GM21717 (cell line): ENCODE measurements at regions not wholly inside any gene's neighbourhood (a gene's known extent, or its start where the extent isn't known, plus 50 kb on each side); places are given as distances from the start of the nearest gene placed in this dataset.

Experiments
- ATAC-seq: cut with Tn5 transposase; IDR thresholded peaks from one replicate; pipeline ENCODE4 v1.9.1; 2021; ENCODE audit warnings: mild to moderate bottlenecking, moderate library complexity; ENCODE audit not compliant: unreplicated experiment

DNA sequence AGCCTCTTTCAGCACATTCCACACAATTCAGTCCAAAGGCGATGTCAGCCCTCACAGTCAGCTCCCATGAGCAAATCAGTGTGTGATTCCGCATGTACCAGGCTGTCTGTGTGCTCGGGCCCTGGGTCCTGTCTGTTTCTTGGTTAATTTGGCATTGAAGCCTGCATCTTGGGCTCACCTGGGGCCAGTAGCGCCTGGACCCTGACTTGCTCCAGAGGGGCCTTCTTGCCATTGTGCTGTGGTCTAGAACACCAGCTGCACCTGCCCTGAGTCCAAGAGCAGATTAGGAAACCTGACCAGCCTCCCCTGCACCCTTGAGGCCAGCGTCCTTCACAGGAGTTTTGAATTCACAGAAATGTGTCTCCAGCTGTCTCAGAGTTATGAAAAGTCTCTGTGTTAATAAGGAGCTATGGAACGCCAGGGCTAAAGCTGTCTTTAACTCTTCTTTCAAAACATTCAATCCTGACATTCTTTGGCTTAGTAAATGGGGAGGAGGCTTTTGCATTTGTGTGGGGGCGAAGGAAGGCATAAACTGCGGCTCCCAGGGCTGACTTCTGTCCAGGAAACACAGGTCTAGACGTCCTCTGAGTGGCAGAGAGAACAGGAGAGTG lies 102.2 kb downstream of the ARF6 start:
- ATAC-seq, result no peak

DNA sequence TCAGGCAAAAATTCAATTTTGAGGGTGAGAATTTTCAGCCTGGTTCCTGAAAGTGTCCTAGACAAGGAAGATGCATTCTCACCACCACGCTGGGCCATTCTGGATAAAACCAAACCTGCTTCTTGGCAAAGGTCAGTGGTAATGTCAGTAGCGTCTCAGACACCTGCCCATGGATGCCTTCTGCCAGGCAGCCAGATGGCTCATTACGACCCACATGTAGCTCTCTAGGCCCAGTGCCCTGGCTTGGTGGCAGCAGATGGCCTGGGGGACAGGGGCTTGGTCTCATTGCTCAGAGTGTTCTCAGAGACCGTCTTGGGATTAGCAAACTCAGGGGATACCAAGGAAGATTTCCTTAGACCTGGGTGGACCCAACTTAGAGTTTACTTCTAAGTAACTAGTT lies 105.1 kb downstream of the ARF6 start:
- ATAC-seq, result no peak

DNA sequence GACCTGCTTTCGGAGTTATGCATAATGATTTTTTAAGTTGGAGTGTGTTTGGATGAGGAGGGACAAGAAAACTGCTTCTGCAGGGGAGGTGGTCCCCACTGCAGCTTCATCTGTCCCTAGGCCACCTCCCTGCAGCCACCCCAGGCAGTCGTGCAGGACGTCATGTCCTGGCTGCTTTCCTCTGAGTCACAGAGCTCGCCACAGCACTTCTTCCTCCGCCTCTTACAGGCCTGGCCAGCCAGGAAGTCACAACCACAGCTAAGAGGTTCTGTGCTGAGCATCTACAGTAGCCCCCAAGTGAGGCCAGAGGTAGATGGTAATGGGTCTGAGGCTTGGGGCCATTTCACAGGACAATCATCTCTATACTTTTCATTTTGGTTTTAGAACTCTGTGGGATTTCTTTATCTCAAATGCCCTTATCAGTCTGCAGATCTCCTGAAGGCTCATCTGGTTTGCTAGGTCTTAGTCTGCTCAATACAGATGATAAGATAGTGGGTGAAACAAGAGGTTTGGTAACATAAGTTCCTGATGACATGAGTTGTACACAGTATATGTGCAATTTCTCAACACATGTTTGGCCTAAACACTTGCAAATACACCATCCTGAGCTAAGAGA lies 106.4 kb downstream of the ARF6 start:
- peak; percentile 46 for ATAC-seq

DNA sequence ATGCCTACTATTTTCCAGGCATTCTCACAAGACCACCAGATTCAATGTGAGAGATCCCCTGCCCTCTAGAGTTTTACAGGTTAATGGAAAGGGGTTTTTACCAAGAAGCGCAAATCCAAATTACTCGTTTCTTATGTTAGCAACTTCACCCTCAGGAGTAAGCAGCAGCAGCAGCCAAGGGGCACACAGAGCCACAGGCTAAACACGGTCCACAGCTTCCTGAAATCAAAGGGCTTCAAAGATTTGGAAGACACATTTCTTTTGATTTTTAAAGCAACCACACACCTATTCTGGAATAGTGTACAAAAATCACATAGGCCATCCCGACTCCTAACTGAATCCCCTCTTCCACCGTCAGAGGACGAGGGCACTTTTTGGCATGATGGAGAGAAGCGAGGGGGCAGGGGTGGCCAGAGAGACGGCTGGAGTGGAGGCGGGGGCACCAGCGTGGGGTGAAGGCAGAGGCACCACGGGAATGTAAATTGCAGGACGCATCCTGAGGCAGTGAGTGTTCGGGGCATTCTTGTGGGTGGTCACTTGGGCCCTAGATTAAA lies 107.0 kb downstream of the ARF6 start:
- no peak for ATAC-seq

DNA sequence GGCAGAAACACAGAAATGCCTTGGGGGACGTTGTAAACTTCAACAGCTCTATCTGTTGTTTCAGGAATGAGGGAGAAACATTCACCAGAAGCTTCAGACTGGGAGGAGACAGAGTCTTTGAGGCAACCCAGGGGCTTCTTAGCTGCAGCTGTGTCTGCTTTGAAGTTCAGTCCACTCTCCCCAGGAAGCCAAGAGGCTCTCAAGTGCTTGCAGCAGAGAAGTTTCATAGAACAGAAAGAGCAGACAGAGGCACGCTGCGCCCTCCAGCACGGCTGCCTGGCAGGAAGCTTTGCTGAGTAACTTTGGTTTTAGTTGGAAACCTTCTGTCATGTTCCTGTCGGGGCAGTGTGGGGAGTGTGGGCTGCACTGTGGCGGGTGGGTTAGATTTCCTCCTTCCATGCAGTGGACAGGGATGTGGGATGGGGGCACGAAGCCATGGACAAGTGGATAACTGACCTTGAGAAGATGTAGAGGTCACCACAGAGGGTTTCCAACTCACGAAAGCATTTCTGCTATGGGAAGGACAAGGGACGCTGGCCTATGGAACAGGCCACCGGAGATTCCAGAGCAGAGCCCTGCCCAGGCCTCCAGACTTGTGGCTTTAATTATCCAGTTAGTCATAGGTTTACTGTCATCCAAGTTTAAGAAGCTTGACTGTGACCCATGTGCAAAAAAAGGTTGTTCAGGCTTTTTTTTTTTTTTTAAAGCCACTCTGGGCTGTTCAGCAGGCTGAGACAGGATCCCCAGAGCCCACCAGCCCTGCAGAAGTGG lies 107.7 kb downstream of the ARF6 start:
- ATAC-seq, result peak; percentile 24

DNA sequence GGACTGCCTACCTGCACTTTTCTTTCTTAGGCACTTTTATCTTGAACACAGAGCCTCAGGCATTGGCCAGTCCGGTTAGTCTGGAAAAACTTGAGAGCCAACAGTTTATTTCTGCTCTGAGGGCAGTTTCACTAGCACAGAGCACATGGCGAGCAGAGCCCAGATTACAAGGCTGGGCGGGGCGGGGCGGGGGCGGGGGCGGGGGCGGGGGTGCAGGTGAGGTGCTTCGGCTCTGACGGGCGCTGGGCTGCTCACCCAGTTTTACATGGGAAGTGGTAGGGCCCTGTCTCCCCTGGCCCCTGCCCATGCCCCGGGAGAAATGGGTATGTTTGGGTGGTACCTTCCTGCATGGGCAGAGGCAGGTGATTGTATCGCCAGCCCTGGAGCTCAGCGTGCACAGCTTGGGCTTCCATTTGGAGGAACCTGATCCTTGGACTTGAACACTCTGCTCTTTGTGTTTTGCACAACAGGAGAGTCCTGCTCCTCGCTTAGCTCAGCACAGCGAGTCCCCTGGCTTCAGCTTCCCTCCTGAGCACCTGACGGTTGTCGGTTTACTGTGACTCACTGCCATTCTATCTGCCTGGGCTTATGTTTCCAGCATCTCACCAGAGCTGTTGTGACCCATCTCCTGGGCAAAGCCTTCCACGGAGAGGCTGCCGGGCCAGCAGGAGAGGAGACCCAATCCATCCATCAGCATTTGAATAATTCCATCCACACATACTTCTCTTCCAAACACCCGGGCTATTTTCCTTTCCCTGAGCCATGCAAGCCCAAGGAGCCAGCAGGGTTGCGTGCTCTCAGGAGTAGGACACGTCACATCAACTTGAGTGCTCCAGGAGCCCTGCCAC lies 108.5 kb downstream of the ARF6 start:
- peak; percentile 29 for ATAC-seq

DNA sequence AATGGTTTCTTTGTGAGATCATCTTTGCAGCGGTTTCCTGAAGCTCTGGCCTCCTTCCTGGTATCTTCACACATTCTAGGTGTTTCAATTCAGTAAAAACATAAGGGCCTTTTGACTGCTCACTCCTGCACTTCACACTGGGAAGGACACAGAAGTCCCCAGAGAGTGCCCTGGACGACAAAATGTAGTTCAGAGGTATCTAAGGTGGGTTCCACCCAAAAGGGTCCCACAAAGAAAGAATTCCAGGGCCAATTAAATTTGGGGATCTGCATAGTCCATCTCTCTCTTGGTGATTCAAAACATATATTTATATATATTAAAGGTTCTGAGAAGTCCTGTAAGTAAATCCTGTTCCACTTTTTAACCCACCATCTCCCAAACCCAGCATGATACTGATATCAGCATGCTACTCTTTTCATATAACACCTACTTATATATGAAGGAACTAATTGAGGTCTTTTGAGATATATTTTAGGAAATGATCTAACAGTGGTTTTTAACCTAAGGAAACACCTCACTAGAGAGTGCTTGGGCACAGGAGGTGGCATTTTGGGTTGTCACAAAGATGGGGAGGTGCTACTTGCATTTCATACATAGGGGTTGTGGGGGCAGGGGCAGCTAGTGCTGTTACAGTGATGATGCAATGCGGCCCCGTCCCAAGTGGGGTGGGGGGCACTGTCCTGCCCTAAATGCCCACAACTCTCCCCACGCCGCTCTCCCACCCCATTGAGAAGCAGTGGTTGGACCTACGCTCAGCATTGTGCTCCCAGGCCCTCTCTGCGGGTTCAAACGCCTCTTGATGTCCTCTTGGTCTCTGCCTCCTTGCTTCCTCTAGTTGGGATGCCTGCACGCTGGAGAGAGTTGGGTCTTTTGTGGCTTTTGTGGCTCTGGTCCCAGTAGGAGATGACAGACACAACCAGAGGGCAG lies 109.4 kb downstream of the ARF6 start:
- peak; percentile 30 for ATAC-seq

DNA sequence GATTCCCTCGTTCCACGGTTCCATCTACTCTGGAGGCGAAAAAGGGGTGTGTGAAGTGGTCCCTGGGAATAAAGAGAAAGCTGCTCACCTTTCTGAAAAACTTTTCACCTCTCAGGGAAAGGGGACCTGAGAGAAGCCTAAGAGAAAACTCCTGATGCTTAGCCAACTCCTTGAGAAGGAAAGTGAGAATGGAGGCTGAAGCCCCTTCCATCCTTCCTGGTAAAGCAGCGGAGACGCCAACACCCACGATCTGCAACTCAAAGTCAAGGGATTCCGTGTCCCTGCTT lies 110.0 kb downstream of the ARF6 start:
- ATAC-seq, result no peak

DNA sequence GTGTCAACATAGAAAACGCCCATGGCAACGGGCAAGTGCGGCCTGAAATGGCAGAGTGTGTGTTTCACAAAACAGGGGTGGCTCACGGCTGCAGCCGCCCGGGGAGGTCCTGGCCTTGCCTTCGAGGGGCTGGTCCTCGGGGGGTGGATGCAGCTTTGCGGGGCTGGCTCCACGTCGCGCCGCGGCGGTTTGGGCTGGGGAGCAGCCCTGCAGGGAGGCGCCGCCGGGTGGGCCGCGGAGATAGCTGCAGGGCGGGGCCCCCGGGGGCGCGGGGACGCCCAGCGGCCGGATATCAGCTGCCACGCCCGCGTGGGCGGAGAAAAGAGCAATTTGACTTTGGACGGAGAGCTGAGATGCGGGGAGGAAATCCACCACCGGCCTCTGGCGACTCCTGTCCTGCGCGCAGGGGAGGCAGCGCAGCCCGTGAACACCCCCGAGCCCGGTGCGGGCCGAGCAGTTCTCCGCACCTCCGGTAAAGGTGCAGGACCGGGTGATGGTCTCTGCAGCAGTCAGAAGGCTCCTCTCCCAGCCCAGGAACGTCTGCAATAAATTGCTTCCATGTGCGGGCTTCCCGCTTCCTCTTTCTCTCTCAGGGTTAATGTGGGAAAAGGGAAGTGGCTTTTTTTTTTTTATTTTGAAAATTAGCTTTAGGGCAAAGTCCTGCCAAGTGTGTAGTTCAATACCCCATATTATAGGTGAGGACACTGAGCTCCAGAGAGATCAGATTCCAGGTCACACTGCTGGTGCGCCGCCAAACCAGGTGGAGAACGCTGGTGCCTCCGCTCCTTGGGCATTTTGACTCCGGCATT lies 110.5 kb downstream of the ARF6 start:
- peak; percentile 40 for ATAC-seq

DNA sequence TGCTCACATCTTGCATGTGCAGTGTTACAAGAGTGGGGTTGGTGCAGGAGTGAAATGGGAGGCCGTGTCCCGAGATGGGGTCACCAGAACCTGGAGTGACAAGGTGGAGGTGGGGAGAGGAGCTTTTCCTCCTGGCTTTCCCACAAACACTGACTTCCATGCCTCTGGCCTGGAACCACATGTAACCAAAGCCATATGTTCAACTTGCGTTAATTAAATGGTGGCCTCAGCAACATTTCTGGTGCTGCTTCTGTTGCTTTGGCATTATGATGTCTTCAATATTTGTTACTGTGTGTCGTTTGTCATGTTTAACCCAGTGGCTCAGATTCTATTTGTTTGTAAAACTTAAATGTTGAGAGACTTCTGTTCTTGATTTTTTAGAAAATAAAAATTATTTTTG lies 110.2 kb downstream of the VCPKMT start:
- no peak for ATAC-seq

DNA sequence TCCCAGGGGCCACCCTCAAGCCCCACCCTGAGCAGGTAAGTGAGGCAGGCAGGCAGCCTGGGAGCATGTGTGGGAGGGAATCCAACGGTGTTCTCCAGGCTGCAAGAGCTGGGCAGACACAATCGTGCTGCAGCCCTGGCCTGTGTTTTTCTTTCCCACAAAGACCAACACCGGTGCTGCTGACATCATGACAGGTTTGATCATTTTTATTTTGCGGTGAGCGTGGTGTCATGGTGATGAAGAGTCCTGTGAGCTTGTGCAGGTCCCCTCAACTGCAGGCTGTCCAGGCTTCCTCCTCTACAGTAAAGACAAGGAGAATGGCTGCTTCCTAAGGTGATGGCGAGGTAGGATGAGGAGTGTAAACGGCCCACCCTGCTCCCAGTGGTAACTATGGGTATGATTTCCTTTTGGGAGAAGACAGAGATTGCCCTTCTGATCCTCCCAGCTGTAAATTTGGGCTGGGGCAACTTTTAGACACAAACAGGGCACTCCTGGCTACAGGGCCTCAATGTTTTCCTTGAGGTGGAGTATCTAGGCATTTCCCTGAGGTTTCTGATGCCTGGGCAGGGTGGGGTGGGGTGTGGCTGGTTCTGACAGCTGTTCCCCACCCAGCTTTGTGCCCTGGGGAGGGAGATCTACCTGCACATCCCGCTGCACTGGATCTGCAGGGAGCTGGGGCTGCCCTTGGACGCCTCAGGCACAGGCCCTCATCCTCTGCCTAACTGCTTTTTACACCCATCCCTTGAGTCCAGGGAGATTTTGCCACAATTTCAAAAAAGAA lies 109.1 kb downstream of the VCPKMT start:
- ATAC-seq, result no peak

DNA sequence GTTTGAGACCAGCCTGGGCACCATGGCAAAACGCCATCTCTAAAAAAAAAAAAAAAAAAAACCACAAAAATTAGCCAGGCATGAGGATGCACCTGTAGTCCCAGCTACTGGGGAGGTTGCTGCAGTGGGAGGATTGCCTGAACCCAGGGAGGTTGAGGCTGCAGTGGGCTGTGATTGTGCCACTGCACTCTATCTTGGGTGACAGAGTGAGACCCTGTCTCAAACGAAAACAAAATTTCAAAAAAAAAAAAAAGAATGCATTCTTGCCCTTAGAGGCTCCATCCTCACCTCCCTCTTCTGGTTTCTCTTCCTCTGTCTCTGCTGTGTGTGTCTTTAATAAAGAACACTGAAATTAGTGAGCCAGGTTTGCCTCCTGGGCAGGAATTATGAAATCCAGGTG lies 107.8 kb downstream of the VCPKMT start:
- ATAC-seq, result no peak

DNA sequence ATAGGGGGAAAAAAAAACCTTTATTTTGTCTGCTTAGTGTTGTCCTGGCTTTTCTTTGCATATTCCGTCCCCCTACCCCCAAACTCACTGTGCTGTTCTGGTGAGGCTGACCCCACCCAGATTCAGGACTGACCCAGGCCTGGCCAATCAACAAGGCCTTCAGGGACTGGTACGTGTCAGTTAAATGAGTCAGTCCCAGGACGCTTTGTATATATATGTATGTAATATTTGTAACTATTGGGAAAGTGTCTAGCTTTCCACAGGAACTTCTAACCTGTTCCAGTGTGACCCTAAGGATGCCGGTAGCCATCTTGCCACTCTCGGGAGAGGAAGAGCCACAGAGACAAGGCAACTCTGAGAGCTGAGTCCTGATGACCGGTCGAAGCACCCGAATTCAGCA lies 107.4 kb downstream of the VCPKMT start:
- ATAC-seq, result no peak

DNA sequence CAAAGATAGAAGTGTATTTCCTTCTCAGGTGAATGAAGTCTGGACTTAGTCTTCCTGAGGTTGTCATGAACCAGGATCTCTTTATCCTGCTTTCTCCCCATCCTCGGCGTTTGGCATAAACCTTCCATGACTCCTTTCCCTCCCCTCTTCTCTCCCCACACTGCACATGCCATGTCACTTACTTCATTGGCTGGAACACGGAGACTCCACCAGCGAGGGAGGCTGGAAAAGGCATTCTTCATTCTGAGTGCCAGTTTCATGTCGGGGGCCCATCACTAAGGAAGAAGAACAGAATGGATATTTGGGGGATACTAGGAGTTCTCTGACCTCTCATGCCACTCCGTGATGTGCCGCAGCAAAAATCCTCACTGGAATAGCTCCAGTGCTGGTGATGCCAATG lies 105.6 kb downstream of the VCPKMT start:
- ATAC-seq, result no peak

DNA sequence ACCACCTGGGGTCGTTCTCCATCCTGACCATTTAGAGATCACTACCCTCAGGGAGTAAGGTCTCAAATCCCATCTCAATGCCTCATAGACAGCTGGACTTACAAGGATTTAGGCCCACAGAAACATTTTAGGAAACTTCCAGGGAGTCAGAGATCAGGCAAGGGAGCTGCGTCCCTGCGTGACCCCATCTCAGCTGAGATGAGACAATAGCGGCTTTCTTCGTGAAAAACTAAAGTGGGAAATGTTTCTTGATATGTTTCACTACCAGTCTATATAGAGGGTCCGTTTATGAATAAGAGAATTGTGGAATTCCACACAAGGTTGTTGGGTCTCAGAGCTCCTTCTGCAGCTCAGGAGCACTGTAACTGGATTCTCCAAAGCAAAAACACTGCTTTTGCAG lies 105.1 kb downstream of the VCPKMT start:
- no peak for ATAC-seq

DNA sequence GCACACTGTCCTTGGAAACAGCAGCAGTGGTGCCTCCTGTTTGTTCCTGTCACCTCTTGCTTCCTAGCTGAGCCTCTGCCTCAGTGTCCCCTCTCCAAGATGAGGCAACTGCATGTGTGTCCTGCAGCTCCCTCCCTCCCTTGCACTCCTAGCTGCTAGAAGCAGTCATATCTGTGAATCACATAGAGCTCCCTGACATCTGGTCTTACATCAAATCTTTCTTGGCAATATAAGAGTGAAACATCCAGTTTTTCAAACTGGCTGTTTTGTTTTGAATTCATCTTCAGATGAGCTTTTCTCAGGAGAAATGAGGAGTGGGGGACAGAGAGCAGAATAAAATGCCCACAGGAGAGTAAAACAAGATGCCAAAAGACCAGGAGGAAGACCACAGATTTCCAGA lies 103.7 kb downstream of the VCPKMT start:
- ATAC-seq, result no peak

DNA sequence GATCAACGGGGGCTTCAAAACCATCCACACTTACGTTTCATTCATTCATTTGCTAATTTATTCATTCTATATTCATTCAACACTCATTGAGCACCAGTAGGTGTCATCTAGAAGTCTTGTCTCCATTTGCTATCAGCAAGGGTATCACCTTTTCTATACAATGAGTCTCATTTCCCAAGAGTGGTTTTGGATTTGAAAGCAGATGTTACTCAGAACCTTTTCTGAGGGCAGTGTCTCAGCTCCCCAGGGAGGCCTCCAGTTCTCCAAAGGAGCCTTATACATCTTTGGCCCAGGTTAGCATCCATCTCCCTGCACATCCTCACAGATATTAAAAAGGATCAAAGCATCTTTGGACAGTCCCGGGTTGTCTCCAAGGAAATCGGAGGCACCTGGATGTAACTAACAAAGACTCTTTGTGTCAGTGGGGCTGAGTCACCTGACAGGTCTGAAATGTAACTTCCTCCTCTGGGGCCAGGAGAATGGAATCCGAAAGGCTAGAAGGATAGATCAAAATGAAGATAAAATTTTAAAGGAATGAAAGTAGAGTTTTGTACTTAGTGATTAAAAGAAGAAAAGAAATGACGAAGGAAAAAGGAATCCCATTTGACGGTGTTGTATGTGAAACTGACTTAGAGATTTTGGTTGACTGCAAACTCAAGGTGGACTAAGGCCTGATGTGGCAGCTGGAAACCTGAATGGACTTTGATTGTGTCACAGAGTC lies 103.0 kb downstream of the VCPKMT start:
- no peak for ATAC-seq

DNA sequence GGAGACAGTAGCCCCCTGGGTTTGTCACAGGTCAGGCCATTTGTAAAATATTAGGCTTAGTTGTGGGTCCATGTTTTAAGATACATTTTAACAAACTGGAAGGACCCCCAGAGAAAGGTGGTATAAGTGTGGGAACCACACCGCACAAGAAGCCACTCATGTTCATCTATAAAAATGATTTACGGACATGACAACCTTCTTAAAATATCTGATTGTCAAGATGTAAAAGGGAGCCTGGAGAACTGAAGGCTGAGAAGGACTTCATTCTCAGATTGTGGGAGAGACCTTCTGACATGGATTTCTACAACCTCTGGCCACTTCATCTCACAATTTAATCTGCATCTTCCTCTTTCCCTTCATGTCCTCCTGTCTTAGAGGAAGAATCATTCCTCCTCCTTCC lies 102.4 kb downstream of the VCPKMT start:
- no peak for ATAC-seq
